ENCODE measurements at regions not wholly inside any gene's neighbourhood (a gene's known extent, or its start where the extent isn't known, plus 50 kb on each side); places are given as distances from the start of the nearest gene placed in this dataset.

- no peaks in the 10 kb centered on the region for H3K4me1 ChIP-seq (ENCODE audit: control insufficient read depth, insufficient read depth, low read length)
- POLR2A ChIA-PET = no interaction called here
- intact Hi-C loops (cut with micrococcal nuclease; ENCODE audit: unreplicated experiment) = no loop called here
- no TSS peak for BruUV-seq (replicated peaks)
- no peak for TF ChIP-seq POLR2AphosphoS5 (IDR thresholded peaks at IDR 0.05; ENCODE audit: low read depth, low read length)
- no peak for TF ChIP-seq TCF7L2 (IDR thresholded peaks at IDR 0.05; ENCODE audit: low read depth, low read length)
- TF ChIP-seq, protein P1, sequence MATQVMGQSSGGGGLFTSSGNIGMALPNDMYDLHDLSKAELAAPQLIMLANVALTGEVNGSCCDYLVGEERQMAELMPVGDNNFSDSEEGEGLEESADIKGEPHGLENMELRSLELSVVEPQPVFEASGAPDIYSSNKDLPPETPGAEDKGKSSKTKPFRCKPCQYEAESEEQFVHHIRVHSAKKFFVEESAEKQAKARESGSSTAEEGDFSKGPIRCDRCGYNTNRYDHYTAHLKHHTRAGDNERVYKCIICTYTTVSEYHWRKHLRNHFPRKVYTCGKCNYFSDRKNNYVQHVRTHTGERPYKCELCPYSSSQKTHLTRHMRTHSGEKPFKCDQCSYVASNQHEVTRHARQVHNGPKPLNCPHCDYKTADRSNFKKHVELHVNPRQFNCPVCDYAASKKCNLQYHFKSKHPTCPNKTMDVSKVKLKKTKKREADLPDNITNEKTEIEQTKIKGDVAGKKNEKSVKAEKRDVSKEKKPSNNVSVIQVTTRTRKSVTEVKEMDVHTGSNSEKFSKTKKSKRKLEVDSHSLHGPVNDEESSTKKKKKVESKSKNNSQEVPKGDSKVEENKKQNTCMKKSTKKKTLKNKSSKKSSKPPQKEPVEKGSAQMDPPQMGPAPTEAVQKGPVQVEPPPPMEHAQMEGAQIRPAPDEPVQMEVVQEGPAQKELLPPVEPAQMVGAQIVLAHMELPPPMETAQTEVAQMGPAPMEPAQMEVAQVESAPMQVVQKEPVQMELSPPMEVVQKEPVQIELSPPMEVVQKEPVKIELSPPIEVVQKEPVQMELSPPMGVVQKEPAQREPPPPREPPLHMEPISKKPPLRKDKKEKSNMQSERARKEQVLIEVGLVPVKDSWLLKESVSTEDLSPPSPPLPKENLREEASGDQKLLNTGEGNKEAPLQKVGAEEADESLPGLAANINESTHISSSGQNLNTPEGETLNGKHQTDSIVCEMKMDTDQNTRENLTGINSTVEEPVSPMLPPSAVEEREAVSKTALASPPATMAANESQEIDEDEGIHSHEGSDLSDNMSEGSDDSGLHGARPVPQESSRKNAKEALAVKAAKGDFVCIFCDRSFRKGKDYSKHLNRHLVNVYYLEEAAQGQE (IDR thresholded peaks at IDR 0.05; ENCODE audit: insufficient read depth in 1 of 2, low read depth in 2 of 2, low read length in 1 of 2) = no peak
- TF ChIP-seq SIN3A (IDR thresholded peaks at IDR 0.05; ENCODE audit: borderline replicate concordance, insufficient read depth, low read depth, low read length) = no peak
- TF ChIP-seq, protein P2, sequence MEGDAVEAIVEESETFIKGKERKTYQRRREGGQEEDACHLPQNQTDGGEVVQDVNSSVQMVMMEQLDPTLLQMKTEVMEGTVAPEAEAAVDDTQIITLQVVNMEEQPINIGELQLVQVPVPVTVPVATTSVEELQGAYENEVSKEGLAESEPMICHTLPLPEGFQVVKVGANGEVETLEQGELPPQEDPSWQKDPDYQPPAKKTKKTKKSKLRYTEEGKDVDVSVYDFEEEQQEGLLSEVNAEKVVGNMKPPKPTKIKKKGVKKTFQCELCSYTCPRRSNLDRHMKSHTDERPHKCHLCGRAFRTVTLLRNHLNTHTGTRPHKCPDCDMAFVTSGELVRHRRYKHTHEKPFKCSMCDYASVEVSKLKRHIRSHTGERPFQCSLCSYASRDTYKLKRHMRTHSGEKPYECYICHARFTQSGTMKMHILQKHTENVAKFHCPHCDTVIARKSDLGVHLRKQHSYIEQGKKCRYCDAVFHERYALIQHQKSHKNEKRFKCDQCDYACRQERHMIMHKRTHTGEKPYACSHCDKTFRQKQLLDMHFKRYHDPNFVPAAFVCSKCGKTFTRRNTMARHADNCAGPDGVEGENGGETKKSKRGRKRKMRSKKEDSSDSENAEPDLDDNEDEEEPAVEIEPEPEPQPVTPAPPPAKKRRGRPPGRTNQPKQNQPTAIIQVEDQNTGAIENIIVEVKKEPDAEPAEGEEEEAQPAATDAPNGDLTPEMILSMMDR (IDR thresholded peaks at IDR 0.05) = no peak
- H3K27ac ChIP-seq (ENCODE audit: low read length) = no peak overlapping the region
- H3K9me3 ChIP-seq (ENCODE audit: control insufficient read depth, insufficient read depth, low read depth, low read length) = no peaks in the 10 kb centered on the region; the same call in 1 of the 2 replicates
- H3K4me3 ChIP-seq (ENCODE audit: low read depth in 2 of 2, low read length in 2 of 2) = no peak overlapping the region
- DNase-seq (ENCODE audit: low read depth, low spot score) (no peak), ATAC-seq (no peak)
- in situ Hi-C loops (cut with HindIII; ENCODE audit: low pct_unique_long_range_greater_than_20kb, low sequenced_read_pairs) = no loop called here
- CTCF ChIA-PET = interaction anchor here (0.6 kb wide), 1 partner anchor 916 kb away, joined by 4 read pairs; no protein-coding TSS in a partner anchor
- H3K27me3 ChIP-seq (ENCODE audit: control insufficient read depth, insufficient read depth, low read length) = no peaks in the 10 kb centered on the region
- no peaks in the 10 kb centered on the region for H3K36me3 ChIP-seq (ENCODE audit: control insufficient read depth, insufficient read depth, low read length)
Measured at GRCh38 chr2:138979131-138979785, 199.1 kb upstream of the NXPH2 start.

GRCh38 chr2:138974651-138975050 is 194.5 kb upstream of the NXPH2 start:
- ChIA-PET POLR2A (no interaction called here), CTCF (no interaction called here)
- intact Hi-C loops (cut with micrococcal nuclease; ENCODE audit: unreplicated experiment) = no loop called here
- no peak for ATAC-seq
- TF ChIP-seq POLR2AphosphoS5 (IDR thresholded peaks at IDR 0.05; ENCODE audit: low read depth, low read length) = no peak
- no peak for TF ChIP-seq TCF7L2 (IDR thresholded peaks at IDR 0.05; ENCODE audit: low read depth, low read length)
- no peak for TF ChIP-seq SIN3A (IDR thresholded peaks at IDR 0.05; ENCODE audit: borderline replicate concordance, insufficient read depth, low read depth, low read length)
- Histone ChIP-seq H3K36me3 (ENCODE audit: control insufficient read depth, insufficient read depth, low read length) (no peaks in the 10 kb centered on the region), H3K9me3 (ENCODE audit: control insufficient read depth, insufficient read depth, low read depth, low read length) (no peaks in the 10 kb centered on the region; the same call in 1 of the 2 replicates), H3K27ac (ENCODE audit: low read length) (no peak overlapping the region), H3K4me1 (ENCODE audit: control insufficient read depth, insufficient read depth, low read length) (no peaks in the 10 kb centered on the region), H3K4me3 (ENCODE audit: low read depth in 2 of 2, low read length in 2 of 2) (no peak overlapping the region), H3K27me3 (ENCODE audit: control insufficient read depth, insufficient read depth, low read length) (no peaks in the 10 kb centered on the region)
- no peak for DNase-seq (ENCODE audit: low read depth, low spot score)
- no TSS peak for BruUV-seq (replicated peaks)
- in situ Hi-C loops (cut with HindIII; ENCODE audit: low pct_unique_long_range_greater_than_20kb, low sequenced_read_pairs) = no loop called here

- in situ Hi-C loops (cut with HindIII; ENCODE audit: low pct_unique_long_range_greater_than_20kb, low sequenced_read_pairs) = no loop called here
- TF ChIP-seq, protein P2 (IDR thresholded peaks at IDR 0.05) = no peak
- TF ChIP-seq SIN3A (IDR thresholded peaks at IDR 0.05; ENCODE audit: borderline replicate concordance, insufficient read depth, low read depth, low read length) (no peak), TCF7L2 (IDR thresholded peaks at IDR 0.05; ENCODE audit: low read depth, low read length) (no peak), POLR2AphosphoS5 (IDR thresholded peaks at IDR 0.05; ENCODE audit: low read depth, low read length) (no peak)
- TF ChIP-seq, protein P1 (IDR thresholded peaks at IDR 0.05; ENCODE audit: insufficient read depth in 1 of 2, low read depth in 2 of 2, low read length in 1 of 2) = no peak
- H3K27ac ChIP-seq (ENCODE audit: low read length) = no peak overlapping the region
- intact Hi-C loops (cut with micrococcal nuclease; ENCODE audit: unreplicated experiment) = no loop called here
- DNase-seq (ENCODE audit: low read depth, low spot score) = no peak
- no peak overlapping the region for H3K4me3 ChIP-seq (ENCODE audit: low read depth in 2 of 2, low read length in 2 of 2)
- POLR2A ChIA-PET = no interaction called here
- H3K36me3 ChIP-seq (ENCODE audit: control insufficient read depth, insufficient read depth, low read length) = no peaks in the 10 kb centered on the region
- BruUV-seq (replicated peaks) = no TSS peak
- CTCF ChIA-PET = no interaction called here
- no peaks in the 10 kb centered on the region for H3K9me3 ChIP-seq (ENCODE audit: control insufficient read depth, insufficient read depth, low read depth, low read length)
- ATAC-seq = no peak
- H3K27me3 ChIP-seq (ENCODE audit: control insufficient read depth, insufficient read depth, low read length) = no peaks in the 10 kb centered on the region
- no peaks in the 10 kb centered on the region for H3K4me1 ChIP-seq (ENCODE audit: control insufficient read depth, insufficient read depth, low read length)
Measured at GRCh38 chr2:138964418-138964817, 184.2 kb upstream of the NXPH2 start.
